ENCODE measurements at regions not wholly inside any gene's neighbourhood (a gene's known extent, or its start where the extent isn't known, plus 50 kb on each side); places are given as distances from the start of the nearest gene placed in this dataset.

DNA sequence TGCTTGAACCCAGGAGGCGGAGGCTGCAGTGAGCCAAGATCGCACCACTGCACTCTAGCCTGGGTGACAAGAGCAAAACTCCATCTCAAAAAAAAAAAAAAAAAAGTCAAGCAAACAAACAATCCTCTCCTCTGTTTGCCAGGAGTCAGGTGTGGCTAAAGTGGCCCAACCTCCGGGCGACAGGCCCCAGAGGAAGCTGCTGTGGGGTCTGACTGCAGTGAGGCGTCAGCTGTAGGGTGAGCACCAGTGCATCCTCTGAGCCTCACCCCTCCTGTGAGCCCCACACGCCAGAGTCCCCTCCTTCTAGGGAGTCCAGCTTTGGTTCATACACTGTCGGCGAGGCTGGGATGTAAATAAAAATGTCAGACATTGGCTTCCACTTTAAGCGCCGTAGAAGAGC, 76.5 kb upstream of the HS6ST1 start:
- H3K27ac ChIP-seq (ENCODE audit: low read depth in 1 of 2, low read length in 2 of 2): no peak overlapping the region
- no peak overlapping the region for H3K9ac ChIP-seq (ENCODE audit: low read depth in 1 of 2, low read length in 2 of 2)
- H3K4me1 ChIP-seq (ENCODE audit: control insufficient read depth in 4 of 4, insufficient read depth in 4 of 4, low read length in 3 of 4): no peaks in the 10 kb centered on the region
- no peaks in the 10 kb centered on the region for H3K27me3 ChIP-seq (ENCODE audit: control insufficient read depth in 4 of 4, insufficient read depth in 4 of 4, low read length in 3 of 4)
- H3K4me3 ChIP-seq (ENCODE audit: low read depth in 1 of 3, low read length in 3 of 3): no peak overlapping the region
- TF ChIP-seq TAF1 (conservative IDR thresholded peaks at IDR 0.05) (no peak), FOXA1 (IDR thresholded peaks at IDR 0.05) (no peak), ATF3 (IDR thresholded peaks at IDR 0.05) (no peak), FOXA2 (IDR thresholded peaks at IDR 0.05) (no peak), HNF4A (conservative IDR thresholded peaks at IDR 0.05) (no peak), RAD21 (IDR thresholded peaks at IDR 0.05) (no peak), SP1 (IDR thresholded peaks at IDR 0.05) (no peak), YY1 (IDR thresholded peaks at IDR 0.05) (no peak), HNF4G (IDR thresholded peaks at IDR 0.05) (no peak), NR2F2 (IDR thresholded peaks at IDR 0.05) (no peak), GABPA (IDR thresholded peaks at IDR 0.05 in 1 of 2, conservative IDR thresholded peaks at IDR 0.05 in 1 of 2) (no peak)
- TF ChIP-seq, protein P1, sequence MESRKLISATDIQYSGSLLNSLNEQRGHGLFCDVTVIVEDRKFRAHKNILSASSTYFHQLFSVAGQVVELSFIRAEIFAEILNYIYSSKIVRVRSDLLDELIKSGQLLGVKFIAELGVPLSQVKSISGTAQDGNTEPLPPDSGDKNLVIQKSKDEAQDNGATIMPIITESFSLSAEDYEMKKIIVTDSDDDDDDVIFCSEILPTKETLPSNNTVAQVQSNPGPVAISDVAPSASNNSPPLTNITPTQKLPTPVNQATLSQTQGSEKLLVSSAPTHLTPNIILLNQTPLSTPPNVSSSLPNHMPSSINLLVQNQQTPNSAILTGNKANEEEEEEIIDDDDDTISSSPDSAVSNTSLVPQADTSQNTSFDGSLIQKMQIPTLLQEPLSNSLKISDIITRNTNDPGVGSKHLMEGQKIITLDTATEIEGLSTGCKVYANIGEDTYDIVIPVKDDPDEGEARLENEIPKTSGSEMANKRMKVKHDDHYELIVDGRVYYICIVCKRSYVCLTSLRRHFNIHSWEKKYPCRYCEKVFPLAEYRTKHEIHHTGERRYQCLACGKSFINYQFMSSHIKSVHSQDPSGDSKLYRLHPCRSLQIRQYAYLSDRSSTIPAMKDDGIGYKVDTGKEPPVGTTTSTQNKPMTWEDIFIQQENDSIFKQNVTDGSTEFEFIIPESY (IDR thresholded peaks at IDR 0.05): no peak
- no peak for DNase-seq (ENCODE audit: low spot score)
- 90% methylated on average over 10 of the region's 10 CpGs for WGBS
- no peaks in the 10 kb centered on the region for H3K9me3 ChIP-seq (ENCODE audit: control insufficient read depth in 4 of 4, low read length in 3 of 4)
- no peaks in the 10 kb centered on the region for H3K36me3 ChIP-seq (ENCODE audit: control insufficient read depth in 4 of 4, insufficient read depth in 3 of 4, low read depth in 1 of 4, low read length in 3 of 4)

DNA sequence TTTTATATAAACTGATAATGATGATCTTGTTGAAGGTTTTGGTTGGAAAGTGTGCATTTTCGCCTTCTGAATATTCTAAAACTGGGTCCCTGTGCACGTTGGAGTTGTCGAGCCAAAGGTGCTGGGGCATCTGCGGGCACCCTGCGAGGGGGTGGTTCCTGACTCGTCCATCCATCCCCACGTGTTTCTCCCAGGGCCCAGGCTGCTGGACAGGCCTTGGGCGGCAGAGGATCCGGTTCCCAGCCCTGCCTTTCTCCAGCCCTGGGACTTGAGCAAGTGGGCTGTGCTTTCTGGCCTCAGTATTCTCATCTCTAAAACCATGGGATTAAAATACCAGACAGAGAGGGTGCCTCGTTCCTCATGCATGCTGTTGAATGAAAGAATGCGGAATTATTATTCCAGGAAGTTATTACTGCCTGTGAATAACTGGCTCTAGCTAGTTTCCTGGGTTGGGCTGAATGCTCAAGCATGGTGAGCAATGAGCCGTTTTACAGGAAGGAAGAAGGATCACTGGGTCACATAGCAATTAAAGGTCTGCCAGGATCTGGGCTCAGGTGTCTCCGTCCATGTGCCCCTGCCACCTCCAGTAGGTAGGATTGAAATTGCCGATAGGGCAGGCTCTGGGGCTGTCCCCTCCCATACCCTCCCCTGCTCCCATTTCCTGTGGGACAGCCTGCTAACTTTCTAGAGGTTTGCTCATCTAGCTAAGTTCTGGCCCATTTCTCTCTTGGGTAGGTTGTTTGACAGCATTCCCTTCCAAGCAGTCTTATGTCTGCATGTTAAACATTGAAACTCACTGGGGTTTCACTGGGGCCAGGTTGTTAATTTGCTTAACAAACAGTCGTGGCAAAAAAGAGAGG, 77.2 kb upstream of the HS6ST1 start:
- H3K27ac ChIP-seq (ENCODE audit: low read depth in 1 of 2, low read length in 2 of 2): no peak overlapping the region
- no peaks in the 10 kb centered on the region for H3K27me3 ChIP-seq (ENCODE audit: control insufficient read depth in 4 of 4, insufficient read depth in 4 of 4, low read length in 3 of 4)
- WGBS: 83% methylated on average over 15 of the region's 15 CpGs
- no peaks in the 10 kb centered on the region for H3K9me3 ChIP-seq (ENCODE audit: control insufficient read depth in 4 of 4, low read length in 3 of 4)
- H3K4me1 ChIP-seq (ENCODE audit: control insufficient read depth in 4 of 4, insufficient read depth in 4 of 4, low read length in 3 of 4): no peaks in the 10 kb centered on the region
- TF ChIP-seq TAF1 (conservative IDR thresholded peaks at IDR 0.05) (no peak), SP1 (IDR thresholded peaks at IDR 0.05) (no peak), GABPA (IDR thresholded peaks at IDR 0.05 in 1 of 2, conservative IDR thresholded peaks at IDR 0.05 in 1 of 2) (no peak), HNF4A (conservative IDR thresholded peaks at IDR 0.05) (no peak), ATF3 (IDR thresholded peaks at IDR 0.05) (no peak), RXRA (IDR thresholded peaks at IDR 0.05) (no peak), YY1 (IDR thresholded peaks at IDR 0.05) (no peak)
- TF ChIP-seq, protein P1 (IDR thresholded peaks at IDR 0.05): no peak
- TF ChIP-seq, protein P2, sequence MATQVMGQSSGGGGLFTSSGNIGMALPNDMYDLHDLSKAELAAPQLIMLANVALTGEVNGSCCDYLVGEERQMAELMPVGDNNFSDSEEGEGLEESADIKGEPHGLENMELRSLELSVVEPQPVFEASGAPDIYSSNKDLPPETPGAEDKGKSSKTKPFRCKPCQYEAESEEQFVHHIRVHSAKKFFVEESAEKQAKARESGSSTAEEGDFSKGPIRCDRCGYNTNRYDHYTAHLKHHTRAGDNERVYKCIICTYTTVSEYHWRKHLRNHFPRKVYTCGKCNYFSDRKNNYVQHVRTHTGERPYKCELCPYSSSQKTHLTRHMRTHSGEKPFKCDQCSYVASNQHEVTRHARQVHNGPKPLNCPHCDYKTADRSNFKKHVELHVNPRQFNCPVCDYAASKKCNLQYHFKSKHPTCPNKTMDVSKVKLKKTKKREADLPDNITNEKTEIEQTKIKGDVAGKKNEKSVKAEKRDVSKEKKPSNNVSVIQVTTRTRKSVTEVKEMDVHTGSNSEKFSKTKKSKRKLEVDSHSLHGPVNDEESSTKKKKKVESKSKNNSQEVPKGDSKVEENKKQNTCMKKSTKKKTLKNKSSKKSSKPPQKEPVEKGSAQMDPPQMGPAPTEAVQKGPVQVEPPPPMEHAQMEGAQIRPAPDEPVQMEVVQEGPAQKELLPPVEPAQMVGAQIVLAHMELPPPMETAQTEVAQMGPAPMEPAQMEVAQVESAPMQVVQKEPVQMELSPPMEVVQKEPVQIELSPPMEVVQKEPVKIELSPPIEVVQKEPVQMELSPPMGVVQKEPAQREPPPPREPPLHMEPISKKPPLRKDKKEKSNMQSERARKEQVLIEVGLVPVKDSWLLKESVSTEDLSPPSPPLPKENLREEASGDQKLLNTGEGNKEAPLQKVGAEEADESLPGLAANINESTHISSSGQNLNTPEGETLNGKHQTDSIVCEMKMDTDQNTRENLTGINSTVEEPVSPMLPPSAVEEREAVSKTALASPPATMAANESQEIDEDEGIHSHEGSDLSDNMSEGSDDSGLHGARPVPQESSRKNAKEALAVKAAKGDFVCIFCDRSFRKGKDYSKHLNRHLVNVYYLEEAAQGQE (IDR thresholded peaks at IDR 0.05): no peak
- TF ChIP-seq, protein P3, sequence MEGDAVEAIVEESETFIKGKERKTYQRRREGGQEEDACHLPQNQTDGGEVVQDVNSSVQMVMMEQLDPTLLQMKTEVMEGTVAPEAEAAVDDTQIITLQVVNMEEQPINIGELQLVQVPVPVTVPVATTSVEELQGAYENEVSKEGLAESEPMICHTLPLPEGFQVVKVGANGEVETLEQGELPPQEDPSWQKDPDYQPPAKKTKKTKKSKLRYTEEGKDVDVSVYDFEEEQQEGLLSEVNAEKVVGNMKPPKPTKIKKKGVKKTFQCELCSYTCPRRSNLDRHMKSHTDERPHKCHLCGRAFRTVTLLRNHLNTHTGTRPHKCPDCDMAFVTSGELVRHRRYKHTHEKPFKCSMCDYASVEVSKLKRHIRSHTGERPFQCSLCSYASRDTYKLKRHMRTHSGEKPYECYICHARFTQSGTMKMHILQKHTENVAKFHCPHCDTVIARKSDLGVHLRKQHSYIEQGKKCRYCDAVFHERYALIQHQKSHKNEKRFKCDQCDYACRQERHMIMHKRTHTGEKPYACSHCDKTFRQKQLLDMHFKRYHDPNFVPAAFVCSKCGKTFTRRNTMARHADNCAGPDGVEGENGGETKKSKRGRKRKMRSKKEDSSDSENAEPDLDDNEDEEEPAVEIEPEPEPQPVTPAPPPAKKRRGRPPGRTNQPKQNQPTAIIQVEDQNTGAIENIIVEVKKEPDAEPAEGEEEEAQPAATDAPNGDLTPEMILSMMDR (IDR thresholded peaks at IDR 0.05; ENCODE audit: low read depth, low read length, missing input control): no peak
- no peak overlapping the region for H3K9ac ChIP-seq (ENCODE audit: low read depth in 1 of 2, low read length in 2 of 2)
- no peak for DNase-seq (ENCODE audit: low spot score)
- no peak overlapping the region for H3K4me3 ChIP-seq (ENCODE audit: low read depth in 1 of 3, low read length in 3 of 3)
- H3K36me3 ChIP-seq (ENCODE audit: control insufficient read depth in 4 of 4, insufficient read depth in 3 of 4, low read depth in 1 of 4, low read length in 3 of 4): no peaks in the 10 kb centered on the region

Data from liver (tissue), 8 donors.